ENCODE measurements at regions not wholly inside any gene's neighbourhood (a gene's known extent, or its start where the extent isn't known, plus 50 kb on each side); places are given as distances from the start of the nearest gene placed in this dataset.

GRCh38 chr9:73074176-73074708 lies 77.4 kb upstream of the ANXA1 start:
- no peak for DNase-seq (ENCODE audit: extremely low spot score)
- WGBS: 65% methylated on average over 2 of the region's 2 CpGs
- Histone ChIP-seq H3K27ac (ENCODE audit: low read depth) (no peak overlapping the region), H3K4me3 (ENCODE audit: low read depth, low read length) (no peak overlapping the region), H3K36me3 (ENCODE audit: insufficient read depth) (no peaks in the 10 kb centered on the region), H3K4me1 (ENCODE audit: insufficient read depth) (no peaks in the 10 kb centered on the region)

- Histone ChIP-seq H3K4me1 (ENCODE audit: insufficient read depth) (no peaks in the 10 kb centered on the region), H3K36me3 (ENCODE audit: insufficient read depth) (no peaks in the 10 kb centered on the region), H3K27ac (ENCODE audit: low read depth) (no peak overlapping the region), H3K4me3 (ENCODE audit: low read depth, low read length) (no peak overlapping the region)
- DNase-seq (ENCODE audit: extremely low spot score): no peak
- 81% methylated on average over 5 of the region's 5 CpGs for WGBS
These were observed 78.1 kb upstream of the ANXA1 start for GRCh38 chr9:73073337-73074175.

- no peaks in the 10 kb centered on the region for H3K36me3 ChIP-seq (ENCODE audit: insufficient read depth)
- H3K27ac ChIP-seq (ENCODE audit: low read depth): no peak overlapping the region
- WGBS: 94% methylated on average over 2 of the region's 2 CpGs
- DNase-seq (ENCODE audit: extremely low spot score): no peak
- no peak overlapping the region for H3K4me3 ChIP-seq (ENCODE audit: low read depth, low read length)
- H3K4me1 ChIP-seq (ENCODE audit: insufficient read depth): no peaks in the 10 kb centered on the region
These were observed 84.6 kb upstream of the ANXA1 start for GRCh38 chr9:73067074-73067473.

GRCh38 chr9:73065439-73065838 lies 86.2 kb upstream of the ANXA1 start:
- Histone ChIP-seq H3K4me3 (ENCODE audit: low read depth, low read length) (no peak overlapping the region), H3K36me3 (ENCODE audit: insufficient read depth) (no peaks in the 10 kb centered on the region), H3K27ac (ENCODE audit: low read depth) (no peak overlapping the region), H3K4me1 (ENCODE audit: insufficient read depth) (no peaks in the 10 kb centered on the region)
- 94% methylated on average over 6 of the region's 6 CpGs for WGBS
- no peak for DNase-seq (ENCODE audit: extremely low spot score)

GRCh38 chr9:73064315-73064714 lies 87.3 kb upstream of the ANXA1 start:
- H3K36me3 ChIP-seq (ENCODE audit: insufficient read depth): no peaks in the 10 kb centered on the region
- DNase-seq (ENCODE audit: extremely low spot score): no peak
- 76% methylated on average over 3 of the region's 3 CpGs for WGBS
- H3K4me1 ChIP-seq (ENCODE audit: insufficient read depth): no peaks in the 10 kb centered on the region
- no peak overlapping the region for H3K4me3 ChIP-seq (ENCODE audit: low read depth, low read length)
- no peak overlapping the region for H3K27ac ChIP-seq (ENCODE audit: low read depth)

- WGBS: 83% methylated on average over 3 of the region's 3 CpGs
- no peak for DNase-seq (ENCODE audit: extremely low spot score)
- Histone ChIP-seq H3K4me3 (ENCODE audit: low read depth, low read length) (no peak overlapping the region), H3K27ac (ENCODE audit: low read depth) (no peak overlapping the region), H3K4me1 (ENCODE audit: insufficient read depth) (no peaks in the 10 kb centered on the region), H3K36me3 (ENCODE audit: insufficient read depth) (no peaks in the 10 kb centered on the region)
These were observed 90.5 kb upstream of the ANXA1 start for GRCh38 chr9:73061146-73061545.

- no peak overlapping the region for H3K27ac ChIP-seq (ENCODE audit: low read depth)
- DNase-seq (ENCODE audit: extremely low spot score): no peak
- no peaks in the 10 kb centered on the region for H3K36me3 ChIP-seq (ENCODE audit: insufficient read depth)
- H3K4me3 ChIP-seq (ENCODE audit: low read depth, low read length): no peak overlapping the region
- 67% methylated on average over 2 of the region's 2 CpGs for WGBS
- no peaks in the 10 kb centered on the region for H3K4me1 ChIP-seq (ENCODE audit: insufficient read depth)
These were observed 92.4 kb upstream of the ANXA1 start for GRCh38 chr9:73059247-73059646.

- Histone ChIP-seq H3K27ac (ENCODE audit: low read depth) (no peak overlapping the region), H3K36me3 (ENCODE audit: insufficient read depth) (no peaks in the 10 kb centered on the region), H3K4me3 (ENCODE audit: low read depth, low read length) (no peak overlapping the region), H3K4me1 (ENCODE audit: insufficient read depth) (no peaks in the 10 kb centered on the region)
- DNase-seq (ENCODE audit: extremely low spot score): no peak
- 72% methylated on average over 5 of the region's 5 CpGs for WGBS
These were observed 95.4 kb upstream of the ANXA1 start for GRCh38 chr9:73056245-73056644.

- no peak for DNase-seq (ENCODE audit: extremely low spot score)
- no peaks in the 10 kb centered on the region for H3K36me3 ChIP-seq (ENCODE audit: insufficient read depth)
- no peak overlapping the region for H3K4me3 ChIP-seq (ENCODE audit: low read depth, low read length)
- no peaks in the 10 kb centered on the region for H3K4me1 ChIP-seq (ENCODE audit: insufficient read depth)
- H3K27ac ChIP-seq (ENCODE audit: low read depth): no peak overlapping the region
These were observed 97.6 kb upstream of the ANXA1 start for GRCh38 chr9:73054091-73054490.

- WGBS: 84% methylated on average over 1 of the region's 1 CpG
- Histone ChIP-seq H3K36me3 (ENCODE audit: insufficient read depth) (no peaks in the 10 kb centered on the region), H3K4me3 (ENCODE audit: low read depth, low read length) (no peak overlapping the region), H3K27ac (ENCODE audit: low read depth) (no peak overlapping the region), H3K4me1 (ENCODE audit: insufficient read depth) (no peaks in the 10 kb centered on the region)
- no peak for DNase-seq (ENCODE audit: extremely low spot score)
These were observed 98.1 kb upstream of the ANXA1 start for GRCh38 chr9:73053543-73053942.

GRCh38 chr9:73050887-73051550 lies 98.2 kb upstream of the ALDH1A1 start:
- H3K36me3 ChIP-seq (ENCODE audit: insufficient read depth): no peaks in the 10 kb centered on the region
- DNase-seq (ENCODE audit: extremely low spot score): no peak
- H3K4me1 ChIP-seq (ENCODE audit: insufficient read depth): no peaks in the 10 kb centered on the region
- H3K27ac ChIP-seq (ENCODE audit: low read depth): no peak overlapping the region
- 68% methylated on average over 7 of the region's 7 CpGs for WGBS
- no peak overlapping the region for H3K4me3 ChIP-seq (ENCODE audit: low read depth, low read length)

- 45% methylated on average over 5 of the region's 5 CpGs for WGBS
- Histone ChIP-seq H3K27ac (ENCODE audit: low read depth) (no peak overlapping the region), H3K4me3 (ENCODE audit: low read depth, low read length) (no peak overlapping the region), H3K4me1 (ENCODE audit: insufficient read depth) (no peaks in the 10 kb centered on the region), H3K36me3 (ENCODE audit: insufficient read depth) (no peaks in the 10 kb centered on the region)
- DNase-seq (ENCODE audit: extremely low spot score): no peak
These were observed 97.4 kb upstream of the ALDH1A1 start for GRCh38 chr9:73050065-73050816.

- no peak overlapping the region for H3K27ac ChIP-seq (ENCODE audit: low read depth)
- H3K4me1 ChIP-seq (ENCODE audit: insufficient read depth): no peaks in the 10 kb centered on the region
- no peak overlapping the region for H3K4me3 ChIP-seq (ENCODE audit: low read depth, low read length)
- DNase-seq (ENCODE audit: extremely low spot score): no peak
- no peaks in the 10 kb centered on the region for H3K36me3 ChIP-seq (ENCODE audit: insufficient read depth)
These were observed 96.4 kb upstream of the ALDH1A1 start for GRCh38 chr9:73049280-73049679.

GRCh38 chr9:73046769-73047168 lies 93.9 kb upstream of the ALDH1A1 start:
- no peaks in the 10 kb centered on the region for H3K4me1 ChIP-seq (ENCODE audit: insufficient read depth)

More at GRCh38 chr9:73046769-73047168, 93.9 kb upstream of the ALDH1A1 start:
- WGBS: 89% methylated on average over 1 of the region's 1 CpG
- no peak for DNase-seq (ENCODE audit: extremely low spot score)
- Histone ChIP-seq H3K27ac (ENCODE audit: low read depth) (no peak overlapping the region), H3K4me3 (ENCODE audit: low read depth, low read length) (no peak overlapping the region), H3K36me3 (ENCODE audit: insufficient read depth) (no peaks in the 10 kb centered on the region)

Measured in urinary bladder (tissue), 3 donors.